ENCODE measurements at regions not wholly inside any gene's neighbourhood (a gene's known extent, or its start where the extent isn't known, plus 50 kb on each side); places are given as distances from the start of the nearest gene placed in this dataset.

DNA sequence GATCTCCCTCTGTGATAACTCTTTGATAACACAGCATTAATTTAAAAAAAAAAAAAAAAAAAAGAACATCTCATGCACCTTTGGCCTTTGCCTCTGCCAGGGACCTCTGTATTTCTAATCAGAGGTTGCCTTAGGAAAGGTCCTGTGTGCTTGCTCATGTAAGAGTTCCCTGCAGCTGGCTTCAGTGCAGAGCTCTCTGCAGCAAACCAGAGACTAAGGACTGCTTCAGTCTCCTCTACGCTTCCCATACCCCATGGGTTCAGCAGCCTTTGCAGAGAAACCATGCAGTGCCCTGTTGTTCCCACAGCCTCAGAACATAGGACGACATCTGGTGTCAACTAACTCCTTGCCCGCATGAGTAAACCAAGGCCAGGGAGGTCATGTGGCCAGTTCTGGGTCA is 236.6 kb upstream of the KLHL29 start:
- ChIA-PET POLR2A (no interaction called here), CTCF (interaction anchor here (0.6 to 0.8 kb wide), 2 partner anchors 201 to 245 kb away, joined by 4 to 6 read pairs; no protein-coding TSS in a partner anchor)
- H3K4me1 ChIP-seq (ENCODE audit: control insufficient read depth, insufficient read depth, low read length): no peaks in the 10 kb centered on the region
- H3K9me3 ChIP-seq (ENCODE audit: control insufficient read depth, insufficient read depth, low read depth, low read length): no peaks in the 10 kb centered on the region
- no peak overlapping the region for H3K4me3 ChIP-seq (ENCODE audit: low read depth, low read length)
- H3K27ac ChIP-seq (ENCODE audit: extremely low read depth, low read depth, low read length): no peak overlapping the region
- no peaks in the 10 kb centered on the region for H3K36me3 ChIP-seq (ENCODE audit: control insufficient read depth in 2 of 2, insufficient read depth in 1 of 2, low read length in 2 of 2)
- no peak for TF ChIP-seq SETDB1 (IDR thresholded peaks at IDR 0.05; ENCODE audit: insufficient read length, low read length)
- no peak for TF ChIP-seq SP3 (tag by site-specific recombination; IDR thresholded peaks at IDR 0.05)
- no peak for TF ChIP-seq ZBTB8A (tag by site-specific recombination; IDR thresholded peaks at IDR 0.05)
- no peak for TF ChIP-seq EGR2 (tag by site-specific recombination; IDR thresholded peaks at IDR 0.05; ENCODE audit: low read depth)
- TF ChIP-seq ZNF248 (tag by site-specific recombination; IDR thresholded peaks at IDR 0.05): no peak
- no peak for TF ChIP-seq ZNF391 (tag by site-specific recombination; IDR thresholded peaks at IDR 0.05; ENCODE audit: borderline replicate concordance, low read depth)
- no peak for TF ChIP-seq REPIN1 (tag by site-specific recombination; IDR thresholded peaks at IDR 0.05; ENCODE audit: low read depth)
- TF ChIP-seq, protein P1, sequence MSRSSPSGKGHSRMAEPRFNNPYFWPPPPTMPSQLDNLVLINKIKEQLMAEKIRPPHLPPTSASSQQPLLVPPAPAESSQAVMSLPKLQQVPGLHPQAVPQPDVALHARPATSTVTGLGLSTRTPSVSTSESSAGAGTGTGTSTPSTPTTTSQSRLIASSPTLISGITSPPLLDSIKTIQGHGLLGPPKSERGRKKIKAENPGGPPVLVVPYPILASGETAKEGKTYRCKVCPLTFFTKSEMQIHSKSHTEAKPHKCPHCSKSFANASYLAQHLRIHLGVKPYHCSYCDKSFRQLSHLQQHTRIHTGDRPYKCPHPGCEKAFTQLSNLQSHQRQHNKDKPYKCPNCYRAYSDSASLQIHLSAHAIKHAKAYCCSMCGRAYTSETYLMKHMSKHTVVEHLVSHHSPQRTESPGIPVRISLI (tag by site-specific recombination; IDR thresholded peaks at IDR 0.05): no peak
- TF ChIP-seq ZFHX2 (tag by site-specific recombination; conservative IDR thresholded peaks at IDR 0.05): no peak
- no peak for TF ChIP-seq ZNF548 (tag by site-specific recombination; IDR thresholded peaks at IDR 0.05)
- TF ChIP-seq ZNF426 (tag by site-specific recombination; IDR thresholded peaks at IDR 0.05): no peak
- TF ChIP-seq, protein P2, sequence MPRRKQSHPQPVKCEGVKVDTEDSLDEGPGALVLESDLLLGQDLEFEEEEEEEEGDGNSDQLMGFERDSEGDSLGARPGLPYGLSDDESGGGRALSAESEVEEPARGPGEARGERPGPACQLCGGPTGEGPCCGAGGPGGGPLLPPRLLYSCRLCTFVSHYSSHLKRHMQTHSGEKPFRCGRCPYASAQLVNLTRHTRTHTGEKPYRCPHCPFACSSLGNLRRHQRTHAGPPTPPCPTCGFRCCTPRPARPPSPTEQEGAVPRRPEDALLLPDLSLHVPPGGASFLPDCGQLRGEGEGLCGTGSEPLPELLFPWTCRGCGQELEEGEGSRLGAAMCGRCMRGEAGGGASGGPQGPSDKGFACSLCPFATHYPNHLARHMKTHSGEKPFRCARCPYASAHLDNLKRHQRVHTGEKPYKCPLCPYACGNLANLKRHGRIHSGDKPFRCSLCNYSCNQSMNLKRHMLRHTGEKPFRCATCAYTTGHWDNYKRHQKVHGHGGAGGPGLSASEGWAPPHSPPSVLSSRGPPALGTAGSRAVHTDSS (tag by site-specific recombination; IDR thresholded peaks at IDR 0.05): no peak
- TF ChIP-seq ZNF202 (tag by site-specific recombination; IDR thresholded peaks at IDR 0.05; ENCODE audit: borderline replicate concordance): no peak
- TF ChIP-seq, protein P3, sequence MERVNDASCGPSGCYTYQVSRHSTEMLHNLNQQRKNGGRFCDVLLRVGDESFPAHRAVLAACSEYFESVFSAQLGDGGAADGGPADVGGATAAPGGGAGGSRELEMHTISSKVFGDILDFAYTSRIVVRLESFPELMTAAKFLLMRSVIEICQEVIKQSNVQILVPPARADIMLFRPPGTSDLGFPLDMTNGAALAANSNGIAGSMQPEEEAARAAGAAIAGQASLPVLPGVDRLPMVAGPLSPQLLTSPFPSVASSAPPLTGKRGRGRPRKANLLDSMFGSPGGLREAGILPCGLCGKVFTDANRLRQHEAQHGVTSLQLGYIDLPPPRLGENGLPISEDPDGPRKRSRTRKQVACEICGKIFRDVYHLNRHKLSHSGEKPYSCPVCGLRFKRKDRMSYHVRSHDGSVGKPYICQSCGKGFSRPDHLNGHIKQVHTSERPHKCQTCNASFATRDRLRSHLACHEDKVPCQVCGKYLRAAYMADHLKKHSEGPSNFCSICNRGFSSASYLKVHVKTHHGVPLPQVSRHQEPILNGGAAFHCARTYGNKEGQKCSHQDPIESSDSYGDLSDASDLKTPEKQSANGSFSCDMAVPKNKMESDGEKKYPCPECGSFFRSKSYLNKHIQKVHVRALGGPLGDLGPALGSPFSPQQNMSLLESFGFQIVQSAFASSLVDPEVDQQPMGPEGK (tag by site-specific recombination; IDR thresholded peaks at IDR 0.05): no peak
- no peak for TF ChIP-seq ZNF777 (tag by site-specific recombination; IDR thresholded peaks at IDR 0.05; ENCODE audit: borderline replicate concordance)
- no peak for TF ChIP-seq ZXDB (tag by site-specific recombination; IDR thresholded peaks at IDR 0.05)

DNA sequence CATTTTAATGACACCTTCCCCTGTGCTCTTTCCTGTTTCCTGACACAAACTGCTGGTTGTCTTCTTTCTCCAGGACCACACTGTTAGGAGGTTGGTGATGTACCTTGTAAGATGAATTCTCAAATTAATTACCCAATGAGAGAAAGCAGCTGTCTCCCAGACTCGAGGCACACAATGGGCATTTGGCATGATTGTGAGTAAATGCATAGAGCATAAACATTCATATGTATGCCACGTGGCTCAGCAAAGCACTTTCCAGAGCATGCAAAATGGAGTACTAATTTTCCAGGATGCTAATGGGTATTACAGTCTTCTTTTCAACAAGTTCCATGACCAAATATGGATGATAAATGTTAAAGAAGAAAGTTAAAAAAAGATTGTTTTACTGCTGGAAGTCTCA is 235.2 kb upstream of the KLHL29 start:
- ChIA-PET CTCF (interaction anchor here (0.6 to 0.9 kb wide), 2 partner anchors 11 to 173 kb away, joined by 3 read pairs; no protein-coding TSS in a partner anchor), POLR2A (no interaction called here)
- Histone ChIP-seq H3K9me3 (ENCODE audit: control insufficient read depth, insufficient read depth, low read depth, low read length) (no peaks in the 10 kb centered on the region), H3K4me1 (ENCODE audit: control insufficient read depth, insufficient read depth, low read length) (no peaks in the 10 kb centered on the region), H3K36me3 (ENCODE audit: control insufficient read depth in 2 of 2, insufficient read depth in 1 of 2, low read length in 2 of 2) (no peaks in the 10 kb centered on the region), H3K27ac (ENCODE audit: extremely low read depth, low read depth, low read length) (no peak overlapping the region), H3K4me3 (ENCODE audit: low read depth, low read length) (no peak overlapping the region)
- TF ChIP-seq ZNF473 (tag by site-specific recombination; IDR thresholded peaks at IDR 0.05) (no peak), ZNF16 (tag by site-specific recombination; IDR thresholded peaks at IDR 0.05; ENCODE audit: low read depth) (no peak), ZNF114 (tag by site-specific recombination; IDR thresholded peaks at IDR 0.05) (no peak), ZNF76 (tag by site-specific recombination; IDR thresholded peaks at IDR 0.05; ENCODE audit: borderline replicate concordance, low read depth) (no peak), ZNF133 (tag by site-specific recombination; IDR thresholded peaks at IDR 0.05) (no peak), ZNF311 (tag by site-specific recombination; IDR thresholded peaks at IDR 0.05; ENCODE audit: borderline replicate concordance) (no peak)

Measured in HEK293 (cell line).